Endothelial cell (in vitro differentiated cells): ENCODE measurements at regions not wholly inside any gene's neighbourhood (a gene's known extent, or its start where the extent isn't known, plus 50 kb on each side); places are given as distances from the start of the nearest gene placed in this dataset.

Experiments used
- DNase-seq: peaks from one replicate; pipeline ENCODE4 v3.0.0; 2021; ENCODE audit warnings: low spot score
- H3K27ac Mint-ChIP-seq: one replicate; pipeline ENCODE4 v1.8.0; 2021; ENCODE audit warnings: mixed read lengths, inconsistent platforms; ENCODE audit not compliant: unreplicated experiment
- H3K27me3 Mint-ChIP-seq: one replicate; pipeline ENCODE4 v1.8.0; 2021; ENCODE audit warnings: mild to moderate bottlenecking, moderate library complexity, mixed read lengths, inconsistent platforms; ENCODE audit not compliant: unreplicated experiment
- H3K36me3 Mint-ChIP-seq: one replicate; pipeline ENCODE4 v1.8.0; 2021; ENCODE audit warnings: mild to moderate bottlenecking, low read depth, mixed read lengths, inconsistent platforms; ENCODE audit not compliant: unreplicated experiment
- H3K4me1 Mint-ChIP-seq: one replicate; pipeline ENCODE4 v1.8.0; 2021; ENCODE audit warnings: mild to moderate bottlenecking, mixed read lengths, inconsistent platforms; ENCODE audit not compliant: unreplicated experiment
- H3K4me3 Mint-ChIP-seq: one replicate; pipeline ENCODE4 v1.8.0; 2021; ENCODE audit warnings: mild to moderate bottlenecking, mixed read lengths, inconsistent platforms; ENCODE audit not compliant: unreplicated experiment
- H3K9me3 Mint-ChIP-seq: one replicate; pipeline ENCODE4 v1.8.0; 2021; ENCODE audit warnings: mixed read lengths, inconsistent platforms; ENCODE audit not compliant: unreplicated experiment
- TF ChIP-seq, protein P1 (sequence below): fragments of 200-600 bp; sonication (generic); IDR thresholded peaks from one replicate; pipeline ENCODE4 v1.5.0; 2021; ENCODE audit warnings: antibody characterized with exemption; ENCODE audit not compliant: unreplicated experiment

DNA sequence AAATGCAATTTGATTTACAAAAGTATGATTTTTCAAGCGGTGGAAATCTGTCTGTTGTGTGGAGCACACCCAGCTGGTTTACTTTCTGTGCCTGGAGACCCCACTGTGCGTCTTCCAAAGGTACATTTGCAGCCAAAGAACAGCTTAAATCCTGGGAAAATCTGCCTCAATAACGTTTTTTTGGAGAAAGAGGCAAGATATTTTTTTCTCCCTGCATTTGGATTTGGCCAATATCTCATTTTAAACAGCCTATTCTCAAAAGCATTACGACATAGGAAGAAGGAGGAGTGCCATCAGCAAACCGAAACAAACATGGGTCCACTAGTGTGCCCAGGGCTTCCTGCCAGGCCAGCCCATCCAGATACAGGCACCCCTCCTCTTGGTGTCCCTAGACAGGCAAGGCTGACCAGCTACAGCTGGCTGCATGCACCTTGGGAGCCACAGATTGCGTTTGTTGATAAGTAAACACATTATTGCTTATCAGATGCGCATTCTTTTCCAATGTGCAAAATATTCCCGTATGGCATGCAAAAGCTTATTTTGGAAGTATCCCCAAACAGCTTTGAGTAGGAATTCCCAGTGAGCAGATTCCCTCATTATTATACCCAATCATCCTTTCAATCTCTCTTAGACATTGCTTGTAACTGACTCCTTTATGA is 184.5 kb upstream of the MARCKS start:
- no peak overlapping the region for H3K27ac Mint-ChIP-seq
- no peak for DNase-seq
- peaks cover 1% of the 10 kb centered on the region for H3K27me3 Mint-ChIP-seq
- no peak overlapping the region for H3K4me3 Mint-ChIP-seq
- H3K36me3 Mint-ChIP-seq = no peaks in the 10 kb centered on the region
- H3K9me3 Mint-ChIP-seq = no peaks in the 10 kb centered on the region
- H3K4me1 Mint-ChIP-seq = peaks cover 8% of the 10 kb centered on the region
- TF ChIP-seq, protein P1, sequence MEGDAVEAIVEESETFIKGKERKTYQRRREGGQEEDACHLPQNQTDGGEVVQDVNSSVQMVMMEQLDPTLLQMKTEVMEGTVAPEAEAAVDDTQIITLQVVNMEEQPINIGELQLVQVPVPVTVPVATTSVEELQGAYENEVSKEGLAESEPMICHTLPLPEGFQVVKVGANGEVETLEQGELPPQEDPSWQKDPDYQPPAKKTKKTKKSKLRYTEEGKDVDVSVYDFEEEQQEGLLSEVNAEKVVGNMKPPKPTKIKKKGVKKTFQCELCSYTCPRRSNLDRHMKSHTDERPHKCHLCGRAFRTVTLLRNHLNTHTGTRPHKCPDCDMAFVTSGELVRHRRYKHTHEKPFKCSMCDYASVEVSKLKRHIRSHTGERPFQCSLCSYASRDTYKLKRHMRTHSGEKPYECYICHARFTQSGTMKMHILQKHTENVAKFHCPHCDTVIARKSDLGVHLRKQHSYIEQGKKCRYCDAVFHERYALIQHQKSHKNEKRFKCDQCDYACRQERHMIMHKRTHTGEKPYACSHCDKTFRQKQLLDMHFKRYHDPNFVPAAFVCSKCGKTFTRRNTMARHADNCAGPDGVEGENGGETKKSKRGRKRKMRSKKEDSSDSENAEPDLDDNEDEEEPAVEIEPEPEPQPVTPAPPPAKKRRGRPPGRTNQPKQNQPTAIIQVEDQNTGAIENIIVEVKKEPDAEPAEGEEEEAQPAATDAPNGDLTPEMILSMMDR = no peak

- no peaks in the 10 kb centered on the region for H3K36me3 Mint-ChIP-seq
- TF ChIP-seq, protein P1 = no peak
- H3K4me3 Mint-ChIP-seq = no peak overlapping the region
- H3K9me3 Mint-ChIP-seq = no peaks in the 10 kb centered on the region
- DNase-seq = no peak
- no peak overlapping the region for H3K27ac Mint-ChIP-seq
- H3K27me3 Mint-ChIP-seq = peaks cover 1% of the 10 kb centered on the region
- peaks cover 8% of the 10 kb centered on the region for H3K4me1 Mint-ChIP-seq
These were observed 183.1 kb upstream of the MARCKS start for GRCh38 chr6:113674075-113674474.

DNA sequence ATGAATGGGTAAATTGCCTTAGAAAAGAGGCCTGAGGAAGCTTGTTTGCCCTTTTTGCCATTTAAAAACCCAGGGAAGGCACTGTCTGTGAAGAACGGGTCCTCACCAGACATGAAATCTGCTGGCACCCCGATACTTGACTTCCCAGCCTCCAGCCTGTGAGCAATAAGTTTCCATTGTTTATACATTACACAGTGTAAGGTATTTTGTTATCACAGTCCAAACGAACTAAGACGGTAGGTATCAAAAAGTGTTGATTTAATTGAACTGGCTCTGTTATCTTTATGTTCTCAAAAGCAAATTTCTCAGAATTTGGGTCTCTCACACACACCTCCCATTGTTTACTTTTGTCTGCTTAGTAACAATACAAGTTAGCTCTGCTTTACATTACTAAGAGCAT is 181.1 kb upstream of the MARCKS start:
- TF ChIP-seq, protein P1 = no peak

DNA sequence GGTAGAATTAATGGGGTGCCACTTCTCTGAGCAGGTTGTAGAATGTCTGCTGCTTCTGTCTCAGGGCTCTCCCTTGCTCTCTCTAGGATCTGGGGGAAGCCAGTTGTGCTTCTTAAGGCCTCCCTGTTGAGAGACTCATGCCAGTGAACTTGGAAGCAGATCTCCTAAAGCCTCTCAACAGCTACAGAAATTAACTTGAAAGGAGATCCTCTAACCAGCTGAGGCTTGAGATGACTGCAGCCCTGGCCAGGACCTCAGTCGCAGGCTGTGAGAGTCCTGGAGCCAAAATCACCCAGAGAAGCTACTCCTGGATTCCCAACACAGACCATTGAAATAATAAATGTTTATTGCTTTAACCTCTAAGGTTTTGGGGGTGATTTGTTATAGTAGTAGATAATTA is 180.2 kb upstream of the MARCKS start:
- Mint-ChIP-seq H3K9me3 (no peaks in the 10 kb centered on the region), H3K27me3 (no peaks in the 10 kb centered on the region)

More for the DNA sequence above, 181.1 kb upstream of the MARCKS start:
- Mint-ChIP-seq H3K27ac (no peak overlapping the region), H3K4me1 (peaks cover 8% of the 10 kb centered on the region), H3K36me3 (no peaks in the 10 kb centered on the region), H3K4me3 (no peak overlapping the region), H3K9me3 (no peaks in the 10 kb centered on the region), H3K27me3 (no peaks in the 10 kb centered on the region)
- DNase-seq = no peak

DNA sequence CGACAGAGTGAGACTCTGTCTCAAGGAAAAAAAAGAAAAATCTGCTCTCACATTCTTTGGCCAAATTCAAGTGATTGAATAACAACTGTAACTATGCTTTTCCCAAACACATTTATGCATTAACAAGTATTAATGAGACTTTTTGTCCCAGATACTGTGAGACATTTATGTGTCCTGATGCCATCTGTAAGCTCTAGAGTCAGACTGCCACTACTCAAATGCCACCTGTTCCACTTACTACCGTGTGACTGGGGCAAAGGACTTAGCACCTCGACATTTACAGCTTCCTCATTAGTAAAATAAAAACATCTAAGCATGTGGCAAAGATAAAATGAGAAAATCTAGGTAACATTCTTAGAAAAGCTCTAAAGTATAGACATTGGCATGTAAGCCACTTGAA is 178.1 kb upstream of the MARCKS start:
- H3K9me3 Mint-ChIP-seq = no peaks in the 10 kb centered on the region
- H3K27ac Mint-ChIP-seq = no peak overlapping the region
- H3K4me1 Mint-ChIP-seq = peaks cover 5% of the 10 kb centered on the region
- no peak overlapping the region for H3K4me3 Mint-ChIP-seq
- TF ChIP-seq, protein P1 = no peak
- H3K36me3 Mint-ChIP-seq = no peaks in the 10 kb centered on the region
- H3K27me3 Mint-ChIP-seq = no peaks in the 10 kb centered on the region
- DNase-seq = no peak

More for the DNA sequence above, 180.2 kb upstream of the MARCKS start:
- Mint-ChIP-seq H3K36me3 (no peaks in the 10 kb centered on the region), H3K27ac (no peak overlapping the region), H3K4me1 (peaks cover 7% of the 10 kb centered on the region), H3K4me3 (no peak overlapping the region)
- no peak for DNase-seq
- TF ChIP-seq, protein P1 = no peak
